Kidney (tissue), 13 donors: ENCODE measurements at regions not wholly inside any gene's neighbourhood (a gene's known extent, or its start where the extent isn't known, plus 50 kb on each side); places are given as distances from the start of the nearest gene placed in this dataset.

Source experiments
- DNase-seq, 5 donors: peaks; one replicate each; pipeline ENCODE4 v3.0.0-alpha.2; 2013 to 2020
- FAIRE-seq: peaks from 2 replicates; lab custom pipeline; 2012; peaks lifted over from hg19 to GRCh38; lab: Jason Lieb, UNC
- H3K27ac ChIP-seq, 2 donors: one replicate each; pipeline ENCODE4 v1.7.0; 2013; ENCODE audit warnings: low read depth in 2 of 2, low read length in 2 of 2, inconsistent platforms in 1 of 2
- H3K27me3 ChIP-seq: one replicate; pipeline ENCODE4 v1.7.1; 2013; ENCODE audit warnings: low read length, inconsistent platforms; ENCODE audit not compliant: control insufficient read depth, insufficient read depth
- H3K36me3 ChIP-seq, 3 donors: one replicate each; pipeline versions ENCODE4 v1.7.0 to v1.7.1; 2013; ENCODE audit warnings: low read length in 3 of 3, control low read depth in 1 of 3, inconsistent platforms in 1 of 3; ENCODE audit not compliant: insufficient read depth in 3 of 3, control insufficient read depth in 2 of 3
- H3K4me1 ChIP-seq, 3 donors: one replicate each; pipeline versions ENCODE4 v1.7.0 to v1.7.1; 2013; ENCODE audit warnings: low read length in 3 of 3, inconsistent platforms in 1 of 3, low read depth in 1 of 3; ENCODE audit not compliant: control insufficient read depth in 2 of 3, insufficient read depth in 2 of 3
- H3K4me3 ChIP-seq, 3 donors: one replicate each; pipeline versions ENCODE4 v1.7.0 to v1.8.1; 2013; ENCODE audit warnings: low read length in 3 of 3, control low read depth in 1 of 3, inconsistent platforms in 1 of 3
- H3K9ac ChIP-seq, 3 donors: one replicate each; pipeline versions ENCODE4 v1.7.0 to v1.7.1; 2013; ENCODE audit warnings: low read length in 3 of 3, control low read depth in 1 of 3, inconsistent platforms in 1 of 3
- H3K9me3 ChIP-seq, 3 donors: one replicate each; pipeline versions ENCODE4 v1.7.0 to v1.7.1; 2013; ENCODE audit warnings: low read length in 3 of 3, control low read depth in 1 of 3, inconsistent platforms in 1 of 3; ENCODE audit not compliant: control insufficient read depth in 2 of 3, insufficient read depth in 1 of 3
- CTCF ChIP-seq: IDR thresholded peaks from 3 replicates; pipeline ENCODE4 v1.5.1; 2012; ENCODE audit warnings: mild to moderate bottlenecking, moderate library complexity, borderline replicate concordance; ENCODE audit not compliant: insufficient read depth; ENCODE audit errors: extremely low read depth
- intact Hi-C: fragments of 100-400 bp; cut with DNase I; formaldehyde crosslinking; loops from one replicate; pipeline ENCODE4 v1.11.1; 2022
- donor health status: control.
- donor health status: control.
- donor health status: control.
- donor health status: control.
- donor health status: control.
- donor health status: DM: yes; HTN: yes; CAD: no.
- donor health status: Normal renal cell carcinoma (clear cell type).

GRCh38 chr12:30002677-30003076 lies 218.9 kb upstream of the TMTC1 start:
- intact Hi-C loops = no loop called here
- Histone ChIP-seq H3K4me3 (no peak overlapping the region), H3K27me3 (no peaks in the 10 kb centered on the region), H3K9me3 (no peaks in the 10 kb centered on the region), H3K27ac (no peak overlapping the region), H3K36me3 (no peaks in the 10 kb centered on the region), H3K9ac (no peak overlapping the region), H3K4me1 (no peaks in the 10 kb centered on the region)
- DNase-seq (no peak), FAIRE-seq (no peak)
- TF ChIP-seq CTCF = no peak

GRCh38 chr12:30000401-30000800 lies 216.7 kb upstream of the TMTC1 start:
- intact Hi-C loops = no loop called here
- Histone ChIP-seq H3K4me3 (no peak overlapping the region), H3K9ac (no peak overlapping the region), H3K27ac (no peak overlapping the region), H3K9me3 (no peaks in the 10 kb centered on the region), H3K27me3 (no peaks in the 10 kb centered on the region), H3K4me1 (no peaks in the 10 kb centered on the region), H3K36me3 (no peaks in the 10 kb centered on the region)
- FAIRE-seq (no peak), DNase-seq (peak in 1 of 5 donors; percentile 19)
- TF ChIP-seq CTCF = no peak

GRCh38 chr12:29996993-29997392 lies 213.3 kb upstream of the TMTC1 start:
- H3K36me3 ChIP-seq = no peaks in the 10 kb centered on the region
- H3K9me3 ChIP-seq = no peaks in the 10 kb centered on the region
- H3K9ac ChIP-seq = no peak overlapping the region
- FAIRE-seq (no peak), DNase-seq (no peak)
- no peak for TF ChIP-seq CTCF
- H3K4me3 ChIP-seq = no peak overlapping the region
- H3K27ac ChIP-seq = no peak overlapping the region
- no peaks in the 10 kb centered on the region for H3K27me3 ChIP-seq
- H3K4me1 ChIP-seq = no peaks in the 10 kb centered on the region
- intact Hi-C loops = no loop called here

- H3K9ac ChIP-seq = no peak overlapping the region
These were observed 208.6 kb upstream of the TMTC1 start for GRCh38 chr12:29992366-29992765.

More at GRCh38 chr12:29992366-29992765, 208.6 kb upstream of the TMTC1 start:
- Histone ChIP-seq H3K9me3 (no peaks in the 10 kb centered on the region), H3K4me1 (no peaks in the 10 kb centered on the region), H3K4me3 (no peak overlapping the region), H3K36me3 (no peaks in the 10 kb centered on the region), H3K27me3 (no peaks in the 10 kb centered on the region), H3K27ac (no peak overlapping the region)
- FAIRE-seq (no peak), DNase-seq (no peak)
- TF ChIP-seq CTCF = no peak
- intact Hi-C loops = no loop called here
